Body of pancreas (tissue), 4 donors: ENCODE measurements at regions not wholly inside any gene's neighbourhood (a gene's known extent, or its start where the extent isn't known, plus 50 kb on each side); places are given as distances from the start of the nearest gene placed in this dataset.

Experiments
- ATAC-seq: fragments of 150-250 bp; one replicate; pipeline ENCODE4 v1.9.1; 2016
- DNase-seq, 4 donors: peaks; one replicate each; pipeline ENCODE4 v3.0.0-alpha.2; 2019
- H3K27ac ChIP-seq, 4 donors: fragments of 200-600 bp; sonication (generic); 1 replicate in 3 of 4; 2 replicates in 1 of 4; pipeline versions ENCODE4 v1.5.1 to v1.6.1; 2016 to 2019; ENCODE audit warnings: mild to moderate bottlenecking in 1 of 4, mixed read lengths in 1 of 4, moderate library complexity in 1 of 4
- H3K27me3 ChIP-seq, 2 donors: fragments of 200-600 bp; sonication (generic); one replicate each; pipeline ENCODE4 v1.6.0; 2016; ENCODE audit warnings: mild to moderate bottlenecking in 1 of 2
- H3K36me3 ChIP-seq, 2 donors: fragments of 200-600 bp; sonication (generic); replicated peaks in 1 of 2; 2 replicates each; pipeline ENCODE4 v1.5.1; 2016; ENCODE audit warnings: low read depth in 2 of 2; ENCODE audit not compliant: insufficient read depth in 1 of 2
- H3K4me1 ChIP-seq: fragments of 200-600 bp; sonication (generic); one replicate; pipeline ENCODE4 v1.6.0; 2016
- H3K4me3 ChIP-seq, 2 donors: fragments of 200-600 bp; sonication (generic); 1 replicate in 1 of 2; 2 replicates in 1 of 2; pipeline ENCODE4 v1.5.1; 2016 to 2019
- H3K9me3 ChIP-seq, 3 donors: fragments of 200-600 bp; sonication (generic); 1 replicate in 2 of 3; 2 replicates in 1 of 3; pipeline ENCODE4 v1.5.1; 2016
- CTCF ChIP-seq, 7 experiments: fragments of 450-650 bp in 4 of 7; fragments of 200-600 bp in 3 of 7; sonication (generic) in 3 of 7; IDR thresholded peaks; one replicate each; pipeline ENCODE4 v1.5.1; 2016 to 2019; ENCODE audit warnings: antibody characterized with exemption in 7 of 7
- POLR2A ChIP-seq, 3 donors: fragments of 450-650 bp; IDR thresholded peaks; one replicate each; pipeline ENCODE4 v1.6.1; 2016; ENCODE audit warnings: antibody characterized with exemption in 3 of 3, mild to moderate bottlenecking in 2 of 3
- WGBS, 2 donors: methylation state at CpG; one replicate each; pipeline ENCODE4 v1.1.5; 2017; 5-methylcytosine and 5-hydroxymethylcytosine counted together
- intact Hi-C: fragments of 100-400 bp; cut with DNase I; formaldehyde crosslinking; loops from one replicate; pipeline ENCODE4 v1.15.1; 2023

GRCh38 chr2:193989645-193990044 is 1667.4 kb upstream of the SLC39A10 start:
- Histone ChIP-seq H3K27me3 (no peaks in the 10 kb centered on the region), H3K27ac (no peak overlapping the region), H3K9me3 (no peaks in the 10 kb centered on the region), H3K36me3 (no peaks in the 10 kb centered on the region), H3K4me3 (no peak overlapping the region), H3K4me1 (no peaks in the 10 kb centered on the region)
- no peak for ATAC-seq
- intact Hi-C loops: no loop called here
- TF ChIP-seq CTCF (IDR thresholded peaks at IDR 0.05): no peak
- TF ChIP-seq POLR2A (IDR thresholded peaks at IDR 0.05): no peak
- 49 to 59% methylated on average over 2 of the region's 2 CpGs for WGBS, 2 donors
- no peak for DNase-seq

GRCh38 chr2:193988784-193989183 is 1668.2 kb upstream of the SLC39A10 start:
- H3K27me3 ChIP-seq: no peaks in the 10 kb centered on the region
- no peaks in the 10 kb centered on the region for H3K36me3 ChIP-seq
- 42 to 48% methylated on average over 1 of the region's 1 CpG for WGBS, 2 donors
- intact Hi-C loops: no loop called here
- no peak for ATAC-seq
- H3K4me1 ChIP-seq: no peaks in the 10 kb centered on the region
- H3K27ac ChIP-seq: no peak overlapping the region
- no peaks in the 10 kb centered on the region for H3K9me3 ChIP-seq
- TF ChIP-seq CTCF (IDR thresholded peaks at IDR 0.05) (no peak), POLR2A (IDR thresholded peaks at IDR 0.05) (no peak)
- no peak for DNase-seq
- H3K4me3 ChIP-seq: no peak overlapping the region

GRCh38 chr2:193985272-193985671 is 1671.8 kb upstream of the SLC39A10 start:
- H3K27ac ChIP-seq: no peak overlapping the region
- no peak overlapping the region for H3K4me3 ChIP-seq
- intact Hi-C loops: no loop called here
- no peaks in the 10 kb centered on the region for H3K27me3 ChIP-seq
- H3K36me3 ChIP-seq: no peaks in the 10 kb centered on the region
- TF ChIP-seq POLR2A (IDR thresholded peaks at IDR 0.05): no peak
- no peak for TF ChIP-seq CTCF (IDR thresholded peaks at IDR 0.05)
- no peaks in the 10 kb centered on the region for H3K9me3 ChIP-seq
- no peaks in the 10 kb centered on the region for H3K4me1 ChIP-seq
- WGBS, 2 donors: 68 to 69% methylated on average over 2 of the region's 2 CpGs
- ATAC-seq (no peak), DNase-seq (no peak)

- no peak overlapping the region for H3K27ac ChIP-seq
- no peak for DNase-seq
- H3K36me3 ChIP-seq: no peaks in the 10 kb centered on the region
- H3K9me3 ChIP-seq: no peaks in the 10 kb centered on the region
- no peak overlapping the region for H3K4me3 ChIP-seq
- intact Hi-C loops: no loop called here
- no peak for ATAC-seq
- TF ChIP-seq POLR2A (IDR thresholded peaks at IDR 0.05) (no peak), CTCF (IDR thresholded peaks at IDR 0.05) (no peak)
- no peaks in the 10 kb centered on the region for H3K4me1 ChIP-seq
- 43 to 46% methylated on average over 4 of the region's 4 CpGs for WGBS, 2 donors
- H3K27me3 ChIP-seq: no peaks in the 10 kb centered on the region
Measured at GRCh38 chr2:193980599-193980998, 1676.4 kb upstream of the SLC39A10 start.

- Histone ChIP-seq H3K36me3 (no peaks in the 10 kb centered on the region), H3K4me1 (no peaks in the 10 kb centered on the region), H3K9me3 (no peaks in the 10 kb centered on the region), H3K27ac (no peak overlapping the region), H3K4me3 (no peak overlapping the region), H3K27me3 (no peaks in the 10 kb centered on the region)
- DNase-seq: no peak
- TF ChIP-seq POLR2A (IDR thresholded peaks at IDR 0.05): no peak
- TF ChIP-seq CTCF (IDR thresholded peaks at IDR 0.05): no peak
- intact Hi-C loops: no loop called here
- no peak for ATAC-seq
- WGBS, 2 donors: 53 to 61% methylated on average over 6 of the region's 6 CpGs
Measured at GRCh38 chr2:193973781-193974180, 1683.2 kb upstream of the SLC39A10 start.
